ENCODE measurements at regions not wholly inside any gene's neighbourhood (a gene's known extent, or its start where the extent isn't known, plus 50 kb on each side); places are given as distances from the start of the nearest gene placed in this dataset.

DNA sequence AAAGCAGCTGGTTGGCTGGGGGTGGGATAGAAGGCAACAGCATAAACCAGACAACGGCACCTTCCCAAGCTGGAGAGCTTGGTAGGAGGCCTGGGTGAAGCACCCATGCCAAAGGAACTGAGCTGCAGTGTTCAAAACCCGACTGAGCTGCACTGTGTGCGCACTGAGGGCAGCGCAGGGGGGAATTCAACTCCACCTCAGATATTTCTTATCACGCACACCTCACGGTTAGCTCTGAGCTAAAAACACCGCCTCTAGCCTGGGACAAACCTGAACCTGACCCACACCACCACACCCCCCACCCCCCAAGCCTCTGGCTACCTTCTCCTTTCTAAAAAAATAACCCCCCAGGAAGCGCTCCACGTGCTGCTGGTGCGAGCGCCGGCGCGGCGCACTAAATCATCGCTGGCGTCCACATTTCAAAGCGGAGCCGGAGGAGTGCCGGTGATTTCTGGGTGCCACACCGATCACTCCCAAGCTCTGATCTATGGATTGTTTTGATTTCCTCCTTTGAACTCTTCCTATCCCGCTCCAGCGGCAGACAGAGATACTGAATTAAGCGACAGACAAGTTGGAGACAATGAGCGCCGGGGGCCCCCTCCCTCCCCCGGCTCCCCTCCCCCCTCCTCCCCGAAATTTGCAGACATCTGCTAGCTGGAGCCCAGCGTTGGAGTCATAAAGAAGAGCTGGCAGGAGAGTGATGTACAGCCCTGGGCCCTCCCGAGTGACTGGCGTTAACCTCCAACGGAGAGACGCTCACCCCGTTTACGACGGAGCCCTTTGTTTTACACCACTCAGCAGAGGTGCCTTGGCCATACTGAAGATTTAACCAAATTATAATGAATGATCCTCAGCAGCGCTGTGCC lies 85.0 kb downstream of the NOG start:
- TF ChIP-seq, protein P1, sequence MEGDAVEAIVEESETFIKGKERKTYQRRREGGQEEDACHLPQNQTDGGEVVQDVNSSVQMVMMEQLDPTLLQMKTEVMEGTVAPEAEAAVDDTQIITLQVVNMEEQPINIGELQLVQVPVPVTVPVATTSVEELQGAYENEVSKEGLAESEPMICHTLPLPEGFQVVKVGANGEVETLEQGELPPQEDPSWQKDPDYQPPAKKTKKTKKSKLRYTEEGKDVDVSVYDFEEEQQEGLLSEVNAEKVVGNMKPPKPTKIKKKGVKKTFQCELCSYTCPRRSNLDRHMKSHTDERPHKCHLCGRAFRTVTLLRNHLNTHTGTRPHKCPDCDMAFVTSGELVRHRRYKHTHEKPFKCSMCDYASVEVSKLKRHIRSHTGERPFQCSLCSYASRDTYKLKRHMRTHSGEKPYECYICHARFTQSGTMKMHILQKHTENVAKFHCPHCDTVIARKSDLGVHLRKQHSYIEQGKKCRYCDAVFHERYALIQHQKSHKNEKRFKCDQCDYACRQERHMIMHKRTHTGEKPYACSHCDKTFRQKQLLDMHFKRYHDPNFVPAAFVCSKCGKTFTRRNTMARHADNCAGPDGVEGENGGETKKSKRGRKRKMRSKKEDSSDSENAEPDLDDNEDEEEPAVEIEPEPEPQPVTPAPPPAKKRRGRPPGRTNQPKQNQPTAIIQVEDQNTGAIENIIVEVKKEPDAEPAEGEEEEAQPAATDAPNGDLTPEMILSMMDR (conservative IDR thresholded peaks at IDR 0.05; ENCODE audit: low read depth, low read length): no peak
- TF ChIP-seq RAD21 (IDR thresholded peaks at IDR 0.05; ENCODE audit: low read length) (no peak), CEBPB (IDR thresholded peaks at IDR 0.05; ENCODE audit: low read depth, low read length) (no peak), MXI1 (IDR thresholded peaks at IDR 0.05; ENCODE audit: borderline replicate concordance, low read depth, low read length) (no peak), POLR2A (IDR thresholded peaks at IDR 0.05; ENCODE audit: low read depth, low read length) (no peak), RFX5 (IDR thresholded peaks at IDR 0.05; ENCODE audit: low read depth, low read length) (no peak), FOS (IDR thresholded peaks at IDR 0.05; ENCODE audit: low read depth, low read length) (no peak), BHLHE40 (IDR thresholded peaks at IDR 0.05; ENCODE audit: low read depth, low read length) (no peak)
- TF ChIP-seq, protein P2, sequence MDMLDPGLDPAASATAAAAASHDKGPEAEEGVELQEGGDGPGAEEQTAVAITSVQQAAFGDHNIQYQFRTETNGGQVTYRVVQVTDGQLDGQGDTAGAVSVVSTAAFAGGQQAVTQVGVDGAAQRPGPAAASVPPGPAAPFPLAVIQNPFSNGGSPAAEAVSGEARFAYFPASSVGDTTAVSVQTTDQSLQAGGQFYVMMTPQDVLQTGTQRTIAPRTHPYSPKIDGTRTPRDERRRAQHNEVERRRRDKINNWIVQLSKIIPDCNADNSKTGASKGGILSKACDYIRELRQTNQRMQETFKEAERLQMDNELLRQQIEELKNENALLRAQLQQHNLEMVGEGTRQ (IDR thresholded peaks at IDR 0.05; ENCODE audit: low read depth, low read length): no peak

All from IMR-90 (cell line).